Daoy (cell line): ENCODE measurements at regions not wholly inside any gene's neighbourhood (a gene's known extent, or its start where the extent isn't known, plus 50 kb on each side); places are given as distances from the start of the nearest gene placed in this dataset.
"Not testable (repeated sequence)": the region's sequence is repeated elsewhere in the genome, so short reads cannot be mapped to it uniquely, and the experiment has no call there.

Experiments used
- DNase-seq: peaks from one replicate; pipeline ENCODE4 v3.0.0-alpha.2; 2015; ENCODE audit warnings: low read depth

GRCh38 chr6:97677626-97678025 is 394.6 kb upstream of the MMS22L start:
- DNase-seq, result no peak

DNA sequence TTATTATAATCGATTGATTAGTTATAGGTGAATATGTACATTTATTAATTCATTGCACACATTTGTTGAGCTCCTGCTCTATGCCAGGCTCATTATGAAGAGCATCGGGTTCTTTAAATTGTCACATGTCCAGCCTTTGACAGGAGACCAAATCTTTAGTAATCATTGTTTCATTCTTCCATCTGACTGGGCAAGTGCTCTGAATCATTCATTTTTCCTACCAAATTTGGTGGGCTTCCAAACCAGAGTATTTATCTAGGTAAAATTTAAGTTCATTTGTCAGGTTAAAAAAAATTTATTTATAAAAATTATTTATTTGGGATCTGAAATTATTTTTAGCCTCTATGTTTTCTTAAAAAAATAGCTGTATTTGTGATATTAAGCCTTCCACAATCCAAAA is 404.9 kb upstream of the MMS22L start:
- no peak for DNase-seq

DNA sequence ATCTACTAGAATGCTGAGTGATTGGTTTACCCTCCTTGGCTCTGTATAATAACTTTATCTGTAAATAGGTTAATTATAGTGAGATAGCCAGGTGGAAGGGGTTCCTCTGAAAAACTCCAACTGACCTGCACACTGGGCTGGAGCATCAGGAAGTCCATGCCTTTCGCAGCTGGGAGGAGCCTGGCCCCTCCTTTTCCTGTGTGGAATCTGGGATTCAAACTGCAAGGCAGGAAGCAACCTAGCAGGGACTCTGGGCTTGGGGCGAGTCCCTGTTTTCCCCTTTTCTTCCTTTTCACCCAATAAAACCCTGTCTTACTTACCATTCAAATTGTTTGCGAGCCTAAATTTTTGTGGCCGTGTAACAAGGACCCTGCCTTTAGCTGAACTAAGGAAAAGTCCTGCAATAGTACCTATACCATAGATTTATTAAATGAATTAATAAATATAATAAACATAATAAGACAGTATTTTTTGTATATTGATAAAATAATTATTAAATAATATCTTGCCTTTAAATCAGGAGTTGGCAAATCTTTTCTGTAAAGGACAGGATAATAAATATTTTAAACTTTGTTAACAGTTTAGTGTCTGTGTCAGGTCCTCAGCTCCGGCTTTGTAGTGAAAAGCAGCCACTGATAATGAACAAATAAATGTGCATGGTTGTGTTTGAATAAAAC is 406.2 kb upstream of the MMS22L start:
- DNase-seq, result no peak

- peak; percentile 43 for DNase-seq
Measured at GRCh38 chr6:97697456-97697855, 414.4 kb upstream of the MMS22L start.

DNA sequence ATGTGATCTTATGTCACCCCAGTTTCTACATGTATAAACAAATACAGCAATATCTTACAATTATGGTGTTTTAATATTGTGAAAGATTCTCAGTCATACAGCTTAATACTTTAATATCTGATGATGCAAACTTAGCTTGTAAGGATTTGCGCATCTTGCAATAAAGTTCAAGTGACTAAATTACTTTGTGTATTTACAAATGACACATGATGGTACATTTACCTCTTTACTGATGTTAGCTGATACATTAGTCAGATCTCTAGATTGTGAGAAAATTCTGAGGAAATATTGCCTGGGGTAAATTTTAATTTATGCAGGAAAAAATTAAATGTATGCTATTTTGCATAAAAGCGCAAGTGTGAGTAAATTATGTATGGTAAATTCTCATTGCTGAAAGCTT is 418.8 kb upstream of the MMS22L start:
- DNase-seq, result no peak

GRCh38 chr6:97702248-97702647 is 419.2 kb upstream of the MMS22L start:
- no peak for DNase-seq

GRCh38 chr6:97703661-97704060 is 420.6 kb upstream of the MMS22L start:
- peak; percentile 11 for DNase-seq

DNA sequence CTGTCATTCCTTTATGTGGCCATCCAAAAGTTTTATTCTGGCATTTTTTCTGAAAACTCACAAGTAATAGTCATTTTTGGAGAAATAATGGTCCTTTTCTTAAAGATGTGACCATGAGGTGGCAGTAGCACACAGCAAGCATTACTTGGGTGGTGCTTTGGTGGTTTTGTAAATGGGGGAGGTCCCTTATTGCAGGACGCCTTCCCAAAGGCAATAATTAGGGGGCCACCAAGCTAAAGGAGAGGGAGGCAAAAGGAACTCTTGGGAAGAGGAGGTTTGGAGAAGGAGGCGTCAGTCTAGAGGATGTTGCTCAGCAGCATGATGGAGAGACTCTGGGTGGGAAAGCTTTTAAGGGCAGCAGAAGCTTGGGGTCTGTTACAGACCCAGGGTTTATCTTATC is 422.6 kb upstream of the MMS22L start:
- DNase-seq, result peak; percentile 11

- no peak for DNase-seq
Measured at GRCh38 chr6:97712751-97713150, 429.7 kb upstream of the MMS22L start.

DNA sequence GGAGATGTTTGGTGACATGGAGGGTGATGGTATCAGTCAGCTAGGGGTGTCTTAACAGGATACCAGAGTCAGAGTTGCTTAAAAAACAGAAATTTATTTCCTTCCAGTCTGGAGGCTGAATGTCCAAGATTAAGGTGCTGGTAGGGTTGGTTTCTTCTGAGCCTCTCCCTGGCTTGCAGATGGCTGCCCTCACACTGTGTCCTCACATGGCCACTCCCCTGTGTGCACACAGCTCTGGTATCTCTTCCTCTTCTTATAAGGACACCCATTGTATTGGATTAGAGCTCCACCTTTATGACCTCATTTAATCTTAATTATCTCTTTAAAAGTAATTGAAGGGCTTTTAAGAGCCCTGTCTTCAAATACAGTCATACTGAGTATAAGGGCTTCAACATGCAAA is 431.8 kb upstream of the MMS22L start:
- DNase-seq, result no peak

DNA sequence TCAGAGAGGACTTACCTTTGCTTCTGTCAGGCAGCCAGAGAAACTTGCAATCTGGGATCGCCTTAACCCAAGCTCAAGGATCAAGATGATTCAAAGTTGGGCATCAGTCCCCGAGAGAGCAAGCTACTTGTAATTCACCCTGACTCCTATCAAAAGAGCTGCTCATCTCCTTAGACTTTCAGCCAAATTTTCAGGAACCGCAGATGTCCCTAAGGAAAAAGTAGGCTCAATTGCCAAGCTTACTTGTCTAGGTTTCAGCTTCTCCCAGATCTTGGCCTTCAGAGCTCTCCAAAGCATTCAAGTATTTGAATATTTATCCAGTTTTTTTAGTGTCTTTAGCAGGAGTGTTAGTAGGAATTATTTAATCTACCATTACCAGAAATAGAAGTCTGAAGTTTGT is 434.1 kb upstream of the MMS22L start:
- DNase-seq, result no peak

GRCh38 chr6:97726378-97726777 is 443.4 kb upstream of the MMS22L start:
- peak; percentile 5 for DNase-seq

GRCh38 chr6:97732045-97732444 is 449.0 kb upstream of the MMS22L start:
- DNase-seq, result no peak

GRCh38 chr6:97757575-97757974 is 474.6 kb upstream of the MMS22L start:
- DNase-seq, result no peak

- DNase-seq, result no peak
Measured at GRCh38 chr6:97765461-97765860, 482.4 kb upstream of the MMS22L start.

DNA sequence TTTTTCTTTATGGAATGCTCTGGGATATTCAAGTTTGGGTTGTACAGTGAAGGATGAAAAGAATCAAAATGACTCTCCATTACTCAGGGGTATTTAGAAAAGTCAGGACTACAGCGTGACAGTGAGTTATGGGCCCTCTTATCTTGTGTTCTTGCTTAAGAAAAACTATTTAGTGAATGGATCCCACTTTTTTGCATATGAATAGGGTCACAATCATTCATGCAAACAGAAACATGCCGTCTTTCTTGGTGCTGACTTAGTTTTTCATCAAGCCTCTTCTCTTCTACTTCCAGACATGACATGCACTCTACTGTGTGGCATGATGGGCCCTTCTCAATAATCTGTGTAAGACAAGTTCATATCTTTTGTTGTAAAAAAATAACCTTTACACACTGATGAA is 488.4 kb upstream of the MMS22L start:
- no peak for DNase-seq

- no peak for DNase-seq
Measured at GRCh38 chr6:97775012-97775411, 492.0 kb upstream of the MMS22L start.

DNA sequence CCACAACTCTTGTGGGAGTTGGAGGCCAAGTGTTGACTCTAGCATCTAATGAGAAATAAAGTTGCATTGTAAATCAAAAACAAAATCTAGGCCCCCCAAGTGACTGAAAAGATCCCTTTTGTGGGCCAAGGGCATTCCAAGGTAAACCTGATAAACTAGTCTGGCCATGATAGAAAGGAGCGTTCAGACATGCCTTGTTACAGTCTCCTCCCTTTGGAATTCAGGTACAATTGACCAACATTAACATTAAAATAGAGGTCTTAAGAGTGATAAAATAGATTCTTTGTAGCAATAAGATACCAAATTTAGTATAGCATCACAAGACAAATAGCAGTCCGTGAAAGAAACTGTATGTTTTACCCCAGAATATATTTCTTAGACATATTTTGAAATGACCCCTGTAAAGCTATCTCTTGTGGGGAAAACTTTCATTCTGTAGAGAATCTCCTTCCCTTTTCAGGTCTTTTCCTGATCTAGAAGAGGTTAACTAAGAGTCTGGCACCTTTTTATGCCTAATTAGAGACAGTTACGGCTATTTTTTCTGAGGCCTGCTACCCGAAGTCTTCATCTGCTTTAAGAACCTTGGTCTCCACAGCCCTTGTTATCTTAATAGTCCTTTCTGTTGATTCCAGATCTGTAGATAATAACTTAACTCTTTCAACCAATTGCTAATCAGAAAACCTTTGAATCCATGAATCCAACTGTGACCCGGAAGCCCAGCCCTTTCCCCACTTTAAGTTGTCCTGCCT is 495.4 kb upstream of the MMS22L start:
- DNase-seq, result no peak

GRCh38 chr6:97779039-97779766 is 496.2 kb upstream of the MMS22L start:
- DNase-seq, result not testable (repeated sequence)

DNA sequence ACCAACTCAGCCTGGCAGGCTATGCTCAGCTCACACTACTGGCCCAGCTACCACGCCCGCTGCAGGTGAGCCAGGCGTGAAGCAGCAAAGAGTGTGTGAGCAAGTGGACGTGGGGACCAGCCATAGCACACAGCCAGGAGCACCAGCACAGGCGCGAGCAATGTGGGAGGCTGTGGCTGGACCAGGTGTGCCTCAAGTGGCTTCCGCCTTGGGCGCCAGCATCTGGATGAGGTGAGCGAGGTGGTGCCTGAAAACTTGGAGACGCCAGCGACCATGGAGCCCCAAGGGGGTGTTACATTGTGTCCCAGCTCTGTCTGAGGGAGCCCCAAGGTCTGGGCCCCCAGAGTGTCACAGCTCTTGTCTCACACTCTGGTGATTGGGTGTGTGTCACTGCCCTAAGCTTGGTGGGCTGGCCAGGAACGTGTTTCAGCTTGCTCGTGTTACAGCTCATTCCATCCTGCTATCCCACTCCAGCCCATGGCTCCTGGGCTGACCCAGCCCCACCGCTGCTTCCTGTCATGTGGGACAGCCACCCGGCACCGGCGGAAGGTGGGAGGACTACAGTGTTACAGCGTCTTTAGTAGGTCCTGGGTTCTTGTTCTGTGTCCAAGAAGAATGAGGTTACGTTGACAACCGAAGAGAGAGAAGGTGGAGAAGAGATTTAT is 508.0 kb upstream of the MMS22L start:
- no peak for DNase-seq

GRCh38 chr6:97805596-97805995 is 522.6 kb upstream of the MMS22L start:
- no peak for DNase-seq

GRCh38 chr6:97812940-97813339 is 529.9 kb upstream of the MMS22L start:
- no peak for DNase-seq
